ENCODE measurements at regions not wholly inside any gene's neighbourhood (a gene's known extent, or its start where the extent isn't known, plus 50 kb on each side); places are given as distances from the start of the nearest gene placed in this dataset.

GRCh38 chr10:43972976-43973647, 324.4 kb upstream of the ZNF32 start:
- Histone ChIP-seq H3K9ac (ENCODE audit: control insufficient read depth, extremely low read depth, insufficient read depth, low read length) (no peak overlapping the region), H3K4me2 (ENCODE audit: control insufficient read depth, extremely low read depth, insufficient read depth, low read depth, low read length) (no peak overlapping the region), H3K27me3 (ENCODE audit: control insufficient read depth, extremely low read depth, insufficient read depth, low read length) (no peaks in the 10 kb centered on the region), H3K79me2 (ENCODE audit: control insufficient read depth, insufficient read depth, low read length) (no peaks in the 10 kb centered on the region), H3K36me3 (ENCODE audit: control insufficient read depth in 2 of 2, extremely low read depth in 1 of 2, insufficient read depth in 2 of 2, low read length in 2 of 2) (no peaks in the 10 kb centered on the region), H3K27ac (ENCODE audit: control insufficient read depth, insufficient read depth, low read length) (no peak overlapping the region), H3K4me3 (ENCODE audit: control insufficient read depth in 2 of 3, extremely low read depth in 1 of 3, insufficient read depth in 2 of 3, low read depth in 1 of 3, low read length in 3 of 3) (no peak overlapping the region), H2AFZ (ENCODE audit: control insufficient read depth, low read length) (no peak overlapping the region), H3K4me1 (ENCODE audit: control insufficient read depth, extremely low read depth, insufficient read depth, low read length) (no peaks in the 10 kb centered on the region), H3K9me3 (ENCODE audit: control insufficient read depth, low read depth, low read length) (no peaks in the 10 kb centered on the region), H3K9me1 (ENCODE audit: control insufficient read depth, extremely low read depth, insufficient read depth, low read length) (no peaks in the 10 kb centered on the region), H4K20me1 (ENCODE audit: control insufficient read depth, extremely low read depth, insufficient read depth, low read length) (no peaks in the 10 kb centered on the region)
- DNase-seq (ENCODE audit: low read depth, low spot score), result no peak
- TF ChIP-seq, protein P1, sequence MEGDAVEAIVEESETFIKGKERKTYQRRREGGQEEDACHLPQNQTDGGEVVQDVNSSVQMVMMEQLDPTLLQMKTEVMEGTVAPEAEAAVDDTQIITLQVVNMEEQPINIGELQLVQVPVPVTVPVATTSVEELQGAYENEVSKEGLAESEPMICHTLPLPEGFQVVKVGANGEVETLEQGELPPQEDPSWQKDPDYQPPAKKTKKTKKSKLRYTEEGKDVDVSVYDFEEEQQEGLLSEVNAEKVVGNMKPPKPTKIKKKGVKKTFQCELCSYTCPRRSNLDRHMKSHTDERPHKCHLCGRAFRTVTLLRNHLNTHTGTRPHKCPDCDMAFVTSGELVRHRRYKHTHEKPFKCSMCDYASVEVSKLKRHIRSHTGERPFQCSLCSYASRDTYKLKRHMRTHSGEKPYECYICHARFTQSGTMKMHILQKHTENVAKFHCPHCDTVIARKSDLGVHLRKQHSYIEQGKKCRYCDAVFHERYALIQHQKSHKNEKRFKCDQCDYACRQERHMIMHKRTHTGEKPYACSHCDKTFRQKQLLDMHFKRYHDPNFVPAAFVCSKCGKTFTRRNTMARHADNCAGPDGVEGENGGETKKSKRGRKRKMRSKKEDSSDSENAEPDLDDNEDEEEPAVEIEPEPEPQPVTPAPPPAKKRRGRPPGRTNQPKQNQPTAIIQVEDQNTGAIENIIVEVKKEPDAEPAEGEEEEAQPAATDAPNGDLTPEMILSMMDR (optimal IDR thresholded peaks at IDR 0.05 in 1 of 3, IDR thresholded peaks at IDR 0.05 in 1 of 3, conservative IDR thresholded peaks at IDR 0.05 in 1 of 3; ENCODE audit: extremely low read depth in 1 of 3, insufficient read depth in 2 of 3, low read length in 3 of 3), result no peak
- no peak for TF ChIP-seq EZH2 (IDR thresholded peaks at IDR 0.05; ENCODE audit: low read length)
- dilution Hi-C loops (cut with MboI; ENCODE audit: extremely low pct_ligation_motif_present, low sequenced_read_pairs), result no loop called here
- FAIRE-seq, result no peak

GRCh38 chr10:43971981-43972380, 323.3 kb upstream of the ZNF32 start:
- no peak overlapping the region for H3K4me2 ChIP-seq (ENCODE audit: control insufficient read depth, extremely low read depth, insufficient read depth, low read depth, low read length)
- no peaks in the 10 kb centered on the region for H3K79me2 ChIP-seq (ENCODE audit: control insufficient read depth, insufficient read depth, low read length)
- TF ChIP-seq, protein P1 (optimal IDR thresholded peaks at IDR 0.05 in 1 of 3, IDR thresholded peaks at IDR 0.05 in 1 of 3, conservative IDR thresholded peaks at IDR 0.05 in 1 of 3; ENCODE audit: extremely low read depth in 1 of 3, insufficient read depth in 2 of 3, low read length in 3 of 3), result no peak
- no peak for TF ChIP-seq EZH2 (IDR thresholded peaks at IDR 0.05; ENCODE audit: low read length)
- no peaks in the 10 kb centered on the region for H3K9me3 ChIP-seq (ENCODE audit: control insufficient read depth, low read depth, low read length)
- no peaks in the 10 kb centered on the region for H3K9me1 ChIP-seq (ENCODE audit: control insufficient read depth, extremely low read depth, insufficient read depth, low read length)
- FAIRE-seq (no peak), DNase-seq (ENCODE audit: low read depth, low spot score) (no peak)
- no peak overlapping the region for H3K9ac ChIP-seq (ENCODE audit: control insufficient read depth, extremely low read depth, insufficient read depth, low read length)
- H2AFZ ChIP-seq (ENCODE audit: control insufficient read depth, low read length), result no peak overlapping the region
- dilution Hi-C loops (cut with MboI; ENCODE audit: extremely low pct_ligation_motif_present, low sequenced_read_pairs), result no loop called here
- no peak overlapping the region for H3K27ac ChIP-seq (ENCODE audit: control insufficient read depth, insufficient read depth, low read length)
- H3K4me1 ChIP-seq (ENCODE audit: control insufficient read depth, extremely low read depth, insufficient read depth, low read length), result no peaks in the 10 kb centered on the region
- H4K20me1 ChIP-seq (ENCODE audit: control insufficient read depth, extremely low read depth, insufficient read depth, low read length), result no peaks in the 10 kb centered on the region
- H3K36me3 ChIP-seq (ENCODE audit: control insufficient read depth in 2 of 2, extremely low read depth in 1 of 2, insufficient read depth in 2 of 2, low read length in 2 of 2), result no peaks in the 10 kb centered on the region
- H3K27me3 ChIP-seq (ENCODE audit: control insufficient read depth, extremely low read depth, insufficient read depth, low read length), result no peaks in the 10 kb centered on the region
- no peak overlapping the region for H3K4me3 ChIP-seq (ENCODE audit: control insufficient read depth in 2 of 3, extremely low read depth in 1 of 3, insufficient read depth in 2 of 3, low read depth in 1 of 3, low read length in 3 of 3)
